ENCODE measurements at regions not wholly inside any gene's neighbourhood (a gene's known extent, or its start where the extent isn't known, plus 50 kb on each side); places are given as distances from the start of the nearest gene placed in this dataset.

DNA sequence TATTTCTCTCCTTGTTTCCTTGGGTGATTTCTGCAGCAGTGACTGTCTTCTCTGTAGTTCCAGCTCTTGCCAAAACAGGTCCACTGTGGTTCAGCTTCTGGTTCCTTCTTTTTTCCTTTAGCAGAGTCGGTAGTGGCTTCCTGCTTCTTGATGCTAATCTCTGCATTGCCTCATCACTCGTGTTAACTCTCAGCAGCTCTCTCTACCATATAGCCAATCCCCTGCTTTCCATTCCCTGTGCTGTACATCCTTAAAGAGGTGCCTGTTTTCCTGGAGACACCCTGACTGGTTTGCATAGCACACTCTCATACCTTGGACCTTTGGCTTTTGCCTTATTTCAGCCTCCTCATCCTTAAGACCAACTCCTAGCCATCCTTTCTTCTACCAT is 191.2 kb upstream of the LNX1 start:
- H3K9me3 ChIP-seq (ENCODE audit: low read length), result no peaks in the 10 kb centered on the region
- H3K27ac ChIP-seq (ENCODE audit: low read length), result no peak overlapping the region
- no peaks in the 10 kb centered on the region for H3F3A ChIP-seq (ENCODE audit: insufficient read depth, low read length, poor library complexity, severe bottlenecking)
- no peak overlapping the region for H3K4me3 ChIP-seq (ENCODE audit: low read length)
- H3K4me2 ChIP-seq (ENCODE audit: low read length), result no peak overlapping the region
- H3K36me3 ChIP-seq (ENCODE audit: insufficient read depth, low read length), result no peaks in the 10 kb centered on the region
- H3K79me2 ChIP-seq (replicated peaks; ENCODE audit: insufficient read depth, low read length), result no peaks in the 10 kb centered on the region
- no peak overlapping the region for H3K9ac ChIP-seq (ENCODE audit: low read length)
- H4K20me1 ChIP-seq (ENCODE audit: insufficient read depth), result no peaks in the 10 kb centered on the region
- no peaks in the 10 kb centered on the region for H3K27me3 ChIP-seq (ENCODE audit: insufficient read depth, low read depth, low read length)
- TF ChIP-seq, protein P1, sequence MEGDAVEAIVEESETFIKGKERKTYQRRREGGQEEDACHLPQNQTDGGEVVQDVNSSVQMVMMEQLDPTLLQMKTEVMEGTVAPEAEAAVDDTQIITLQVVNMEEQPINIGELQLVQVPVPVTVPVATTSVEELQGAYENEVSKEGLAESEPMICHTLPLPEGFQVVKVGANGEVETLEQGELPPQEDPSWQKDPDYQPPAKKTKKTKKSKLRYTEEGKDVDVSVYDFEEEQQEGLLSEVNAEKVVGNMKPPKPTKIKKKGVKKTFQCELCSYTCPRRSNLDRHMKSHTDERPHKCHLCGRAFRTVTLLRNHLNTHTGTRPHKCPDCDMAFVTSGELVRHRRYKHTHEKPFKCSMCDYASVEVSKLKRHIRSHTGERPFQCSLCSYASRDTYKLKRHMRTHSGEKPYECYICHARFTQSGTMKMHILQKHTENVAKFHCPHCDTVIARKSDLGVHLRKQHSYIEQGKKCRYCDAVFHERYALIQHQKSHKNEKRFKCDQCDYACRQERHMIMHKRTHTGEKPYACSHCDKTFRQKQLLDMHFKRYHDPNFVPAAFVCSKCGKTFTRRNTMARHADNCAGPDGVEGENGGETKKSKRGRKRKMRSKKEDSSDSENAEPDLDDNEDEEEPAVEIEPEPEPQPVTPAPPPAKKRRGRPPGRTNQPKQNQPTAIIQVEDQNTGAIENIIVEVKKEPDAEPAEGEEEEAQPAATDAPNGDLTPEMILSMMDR (IDR thresholded peaks at IDR 0.05; ENCODE audit: poor library complexity, severe bottlenecking), result no peak
- no peak overlapping the region for H2AFZ ChIP-seq (ENCODE audit: low read depth, low read length)
- H3K9me2 ChIP-seq (ENCODE audit: insufficient read depth, low read length), result no peaks in the 10 kb centered on the region

DNA sequence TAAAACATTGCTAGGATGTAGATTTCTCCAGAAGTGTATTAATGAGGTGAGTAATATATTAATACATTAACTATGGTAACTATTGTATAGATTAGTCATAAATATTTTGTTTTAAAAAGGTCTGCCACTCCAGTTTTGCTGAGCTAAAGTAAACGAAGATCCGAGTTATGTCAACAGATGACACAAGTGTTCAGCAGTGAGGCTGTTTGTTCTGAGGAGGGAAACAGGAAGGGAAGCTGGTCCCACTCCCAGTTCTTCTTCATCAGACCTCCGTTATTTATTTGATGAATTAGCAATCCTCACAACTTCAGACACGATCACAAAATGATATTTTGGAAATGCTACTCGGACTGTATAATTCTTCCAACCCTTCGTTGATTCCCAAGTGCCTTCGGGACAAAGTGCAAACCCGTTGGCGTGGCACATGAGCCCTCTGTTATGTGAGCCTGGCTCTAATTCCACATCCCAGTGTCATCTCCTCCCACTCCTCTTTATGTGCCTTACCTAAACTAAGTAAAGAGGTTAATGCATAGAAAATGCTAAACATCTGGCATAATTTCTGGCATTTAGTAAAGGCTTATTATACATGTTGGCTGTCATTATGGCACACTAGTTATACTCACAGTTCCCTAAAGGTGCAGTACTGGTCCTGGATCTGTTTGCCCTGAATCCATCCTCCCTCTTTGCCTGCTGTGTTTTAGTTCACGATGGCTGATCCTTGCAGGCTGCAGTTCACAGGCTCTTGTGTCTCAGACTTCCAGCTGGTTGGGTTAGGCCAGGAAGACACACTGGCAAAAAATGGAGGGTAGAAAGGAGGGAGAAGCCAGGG is 190.6 kb upstream of the LNX1 start:
- H2AFZ ChIP-seq (ENCODE audit: low read depth, low read length), result no peak overlapping the region
- no peak overlapping the region for H3K9ac ChIP-seq (ENCODE audit: low read length)
- H3K27me3 ChIP-seq (ENCODE audit: insufficient read depth, low read depth, low read length), result no peaks in the 10 kb centered on the region
- TF ChIP-seq, protein P2, sequence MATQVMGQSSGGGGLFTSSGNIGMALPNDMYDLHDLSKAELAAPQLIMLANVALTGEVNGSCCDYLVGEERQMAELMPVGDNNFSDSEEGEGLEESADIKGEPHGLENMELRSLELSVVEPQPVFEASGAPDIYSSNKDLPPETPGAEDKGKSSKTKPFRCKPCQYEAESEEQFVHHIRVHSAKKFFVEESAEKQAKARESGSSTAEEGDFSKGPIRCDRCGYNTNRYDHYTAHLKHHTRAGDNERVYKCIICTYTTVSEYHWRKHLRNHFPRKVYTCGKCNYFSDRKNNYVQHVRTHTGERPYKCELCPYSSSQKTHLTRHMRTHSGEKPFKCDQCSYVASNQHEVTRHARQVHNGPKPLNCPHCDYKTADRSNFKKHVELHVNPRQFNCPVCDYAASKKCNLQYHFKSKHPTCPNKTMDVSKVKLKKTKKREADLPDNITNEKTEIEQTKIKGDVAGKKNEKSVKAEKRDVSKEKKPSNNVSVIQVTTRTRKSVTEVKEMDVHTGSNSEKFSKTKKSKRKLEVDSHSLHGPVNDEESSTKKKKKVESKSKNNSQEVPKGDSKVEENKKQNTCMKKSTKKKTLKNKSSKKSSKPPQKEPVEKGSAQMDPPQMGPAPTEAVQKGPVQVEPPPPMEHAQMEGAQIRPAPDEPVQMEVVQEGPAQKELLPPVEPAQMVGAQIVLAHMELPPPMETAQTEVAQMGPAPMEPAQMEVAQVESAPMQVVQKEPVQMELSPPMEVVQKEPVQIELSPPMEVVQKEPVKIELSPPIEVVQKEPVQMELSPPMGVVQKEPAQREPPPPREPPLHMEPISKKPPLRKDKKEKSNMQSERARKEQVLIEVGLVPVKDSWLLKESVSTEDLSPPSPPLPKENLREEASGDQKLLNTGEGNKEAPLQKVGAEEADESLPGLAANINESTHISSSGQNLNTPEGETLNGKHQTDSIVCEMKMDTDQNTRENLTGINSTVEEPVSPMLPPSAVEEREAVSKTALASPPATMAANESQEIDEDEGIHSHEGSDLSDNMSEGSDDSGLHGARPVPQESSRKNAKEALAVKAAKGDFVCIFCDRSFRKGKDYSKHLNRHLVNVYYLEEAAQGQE (IDR thresholded peaks at IDR 0.05; ENCODE audit: borderline replicate concordance), result no peak
- TF ChIP-seq MXI1 (conservative IDR thresholded peaks at IDR 0.05; ENCODE audit: poor library complexity, severe bottlenecking), result no peak
- no peak for TF ChIP-seq SMC3 (conservative IDR thresholded peaks at IDR 0.05; ENCODE audit: poor library complexity)
- TF ChIP-seq TAF1 (IDR thresholded peaks at IDR 0.05; ENCODE audit: low read depth), result no peak
- no peak for TF ChIP-seq POLR2AphosphoS5 (IDR thresholded peaks at IDR 0.05)
- TF ChIP-seq, protein P1 (IDR thresholded peaks at IDR 0.05; ENCODE audit: poor library complexity, severe bottlenecking), result no peak
- no peak for TF ChIP-seq EZH2 (IDR thresholded peaks at IDR 0.05; ENCODE audit: borderline replicate concordance, insufficient read depth, low read length, poor library complexity, severe bottlenecking)
- TF ChIP-seq RAD21 (conservative IDR thresholded peaks at IDR 0.05), result no peak
- no peak for TF ChIP-seq EP300 (conservative IDR thresholded peaks at IDR 0.05; ENCODE audit: poor library complexity, severe bottlenecking)
- no peak overlapping the region for H3K4me3 ChIP-seq (ENCODE audit: low read length)
- no peaks in the 10 kb centered on the region for H3K79me2 ChIP-seq (replicated peaks; ENCODE audit: insufficient read depth, low read length)
- no peak overlapping the region for H3K27ac ChIP-seq (ENCODE audit: low read length)
- H3F3A ChIP-seq (ENCODE audit: insufficient read depth, low read length, poor library complexity, severe bottlenecking), result no peaks in the 10 kb centered on the region
- H3K4me2 ChIP-seq (ENCODE audit: low read length), result no peak overlapping the region
- no peaks in the 10 kb centered on the region for H3K9me2 ChIP-seq (ENCODE audit: insufficient read depth, low read length)
- no peaks in the 10 kb centered on the region for H4K20me1 ChIP-seq (ENCODE audit: insufficient read depth)
- H3K36me3 ChIP-seq (ENCODE audit: insufficient read depth, low read length), result no peaks in the 10 kb centered on the region
- H3K9me3 ChIP-seq (ENCODE audit: low read length), result no peaks in the 10 kb centered on the region
